SK-N-MC (cell line): ENCODE measurements at regions not wholly inside any gene's neighbourhood (a gene's known extent, or its start where the extent isn't known, plus 50 kb on each side); places are given as distances from the start of the nearest gene placed in this dataset.

Experiments used
- EZH2 ChIP-seq: fragments of 200-600 bp; sonication (generic); IDR thresholded peaks from one replicate; pipeline ENCODE4 v1.6.1; 2017; ENCODE audit warnings: antibody characterized with exemption
- POLR2AphosphoS5 ChIP-seq: IDR thresholded peaks from 2 replicates; pipeline ENCODE4 v1.6.1; 2012; ENCODE audit warnings: mild to moderate bottlenecking, low read depth, low read length, borderline replicate concordance

GRCh38 chr13:111952032-111952431 lies 114.9 kb upstream of the SOX1 start:
- TF ChIP-seq POLR2AphosphoS5 (no peak), EZH2 (no peak)
